Prostate gland (tissue), 2 donors: ENCODE measurements at regions not wholly inside any gene's neighbourhood (a gene's known extent, or its start where the extent isn't known, plus 50 kb on each side); places are given as distances from the start of the nearest gene placed in this dataset.
"Not testable (repeated sequence)": the region's sequence is repeated elsewhere in the genome, so short reads cannot be mapped to it uniquely, and the experiment has no call there.

ENCODE experiments used
- DNase-seq: peaks from one replicate; pipeline ENCODE4 v3.0.0-alpha.2; 2019; ENCODE audit warnings: low spot score
- H3K27ac ChIP-seq, 2 donors: fragments of 200-600 bp; sonication (generic); 2 replicates each; pipeline ENCODE4 v1.5.1; 2017 to 2019
- H3K27me3 ChIP-seq: fragments of 200-600 bp; sonication (generic); replicated peaks from 2 replicates; pipeline ENCODE4 v1.5.1; 2019; ENCODE audit not compliant: insufficient read depth
- H3K36me3 ChIP-seq, 2 donors: fragments of 200-600 bp; sonication (generic); 1 replicate in 1 of 2; 2 replicates in 1 of 2; pipeline versions ENCODE4 v1.5.1 to v1.8.1; 2017 to 2019
- H3K4me1 ChIP-seq: fragments of 200-600 bp; sonication (generic); replicated peaks from 2 replicates; pipeline ENCODE4 v1.5.1; 2019
- H3K4me3 ChIP-seq, 2 donors: fragments of 200-600 bp; sonication (generic); 2 replicates each; pipeline ENCODE4 v1.5.1; 2017 to 2019
- H3K9me3 ChIP-seq: fragments of 200-600 bp; sonication (generic); 2 replicates; pipeline ENCODE4 v1.5.1; 2017
- CTCF ChIP-seq, 4 experiments: fragments of 200-600 bp in 2 of 4; fragments of 450-650 bp in 2 of 4; sonication (generic) in 2 of 4; IDR thresholded peaks; 1 replicate in 3 of 4; 2 replicates in 1 of 4; pipeline ENCODE4 v1.5.1; 2016 to 2019; ENCODE audit warnings: antibody characterized with exemption in 4 of 4, mild to moderate bottlenecking in 2 of 4, moderate library complexity in 2 of 4
- POLR2A ChIP-seq: fragments of 450-650 bp; IDR thresholded peaks from one replicate; pipeline ENCODE4 v1.6.1; 2016; ENCODE audit warnings: antibody characterized with exemption, mild to moderate bottlenecking
- POLR2AphosphoS5 ChIP-seq: sonication (generic); formaldehyde crosslinking; IDR thresholded peaks from one replicate; pipeline ENCODE4 v1.6.1; 2017; ENCODE audit warnings: antibody characterized with exemption
- WGBS: methylation state at CpG from one replicate; pipeline ENCODE4 v1.1.5; 2018; 5-methylcytosine and 5-hydroxymethylcytosine counted together
- intact Hi-C: fragments of 100-400 bp; cut with DNase I; formaldehyde crosslinking; loops from one replicate; pipeline ENCODE4 v1.14.2; 2022

DNA sequence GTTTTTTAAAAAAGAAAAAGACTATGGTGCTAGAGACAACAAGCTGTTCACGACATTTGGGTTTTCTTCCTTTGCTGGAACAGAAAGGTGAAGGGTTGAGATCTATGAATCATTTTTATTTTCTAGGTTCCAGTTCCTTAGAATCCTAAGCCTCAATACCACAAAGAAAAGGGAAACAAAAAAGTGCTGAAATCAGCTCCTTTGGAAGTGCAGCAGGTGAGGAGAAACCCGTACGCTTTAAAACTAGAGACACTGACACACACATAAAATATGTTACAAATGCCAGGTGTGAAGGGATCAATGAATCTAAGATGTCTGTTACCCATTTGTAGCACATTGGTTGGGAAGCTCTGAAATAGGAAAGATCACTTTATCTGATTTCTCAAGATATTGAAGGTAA lies 125.2 kb downstream of the AREG start:
- TF ChIP-seq POLR2AphosphoS5 (no peak), POLR2A (no peak), CTCF (IDR thresholded peaks at IDR 0.05) (no peak)
- Histone ChIP-seq H3K4me1 (no peaks in the 10 kb centered on the region), H3K9me3 (no peaks in the 10 kb centered on the region), H3K27ac (no peak overlapping the region), H3K4me3 (no peak overlapping the region), H3K27me3 (no peaks in the 10 kb centered on the region), H3K36me3 (no peaks in the 10 kb centered on the region)
- no peak for DNase-seq
- intact Hi-C loops = no loop called here
- WGBS = 48% methylated on average over 3 of the region's 3 CpGs

GRCh38 chr4:74578329-74578728 lies 133.4 kb downstream of the AREG start:
- no peaks in the 10 kb centered on the region for H3K36me3 ChIP-seq

DNA sequence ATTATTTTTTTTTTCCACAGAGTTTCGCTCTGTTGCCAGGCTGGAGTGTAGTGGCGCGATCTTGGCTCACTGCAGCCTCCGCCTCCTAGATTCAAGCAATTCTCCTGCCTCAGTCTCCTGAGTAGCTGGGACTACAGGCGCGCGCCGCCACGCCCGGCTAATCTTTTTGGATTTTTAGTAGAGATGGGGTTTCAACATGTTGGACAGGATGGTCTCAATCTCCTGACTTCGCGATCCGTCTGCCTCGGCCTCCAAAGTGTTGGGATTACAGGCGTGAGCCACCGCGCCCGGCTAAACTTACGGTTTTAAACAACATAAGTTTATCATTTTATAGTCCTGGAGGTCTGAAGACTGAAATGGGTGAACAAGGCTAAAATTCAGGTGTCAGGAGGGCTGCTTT lies 133.9 kb downstream of the AREG start:
- WGBS = 93% methylated on average over 19 of the region's 19 CpGs
- not testable (repeated sequence) for H3K27me3 ChIP-seq, H3K27ac ChIP-seq

More at GRCh38 chr4:74578329-74578728, 133.4 kb downstream of the AREG start:
- DNase-seq = no peak
- no peaks in the 10 kb centered on the region for H3K27me3 ChIP-seq
- TF ChIP-seq CTCF (IDR thresholded peaks at IDR 0.05) (no peak), POLR2AphosphoS5 (no peak), POLR2A (no peak)
- intact Hi-C loops = no loop called here
- H3K27ac ChIP-seq = no peak overlapping the region
- H3K4me1 ChIP-seq = no peaks in the 10 kb centered on the region
- H3K9me3 ChIP-seq = no peaks in the 10 kb centered on the region
- H3K4me3 ChIP-seq = no peak overlapping the region

DNA sequence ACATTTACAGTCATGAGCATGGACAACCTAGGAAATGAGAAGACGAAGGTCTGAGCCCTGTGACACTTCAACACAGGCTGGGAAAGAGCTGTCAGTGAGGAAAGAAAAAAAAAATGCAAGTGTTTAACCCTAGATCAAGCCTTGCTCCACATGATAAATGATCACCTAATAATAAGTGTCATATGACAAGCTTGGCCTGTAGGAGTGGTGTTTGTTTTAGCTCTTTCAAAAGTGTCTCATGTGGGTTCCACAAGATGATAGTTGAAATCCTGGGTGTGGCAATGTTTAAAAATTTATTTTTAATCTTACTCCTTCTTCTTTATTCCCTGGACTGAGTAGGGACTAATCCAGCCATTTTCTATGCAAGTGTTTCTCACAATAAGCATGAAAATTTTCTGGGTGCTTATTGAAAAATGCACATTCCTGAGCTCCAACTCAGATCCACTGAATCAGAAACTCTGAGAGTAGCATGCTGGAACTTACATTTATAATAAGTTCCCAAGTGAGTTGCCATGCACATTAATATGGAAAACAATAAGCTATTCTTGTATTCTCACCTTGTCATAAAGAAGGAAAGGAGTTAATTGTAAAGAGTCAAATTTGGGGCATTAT lies 138.3 kb downstream of the AREG start:
- Histone ChIP-seq H3K4me1 (no peaks in the 10 kb centered on the region), H3K27me3 (no peaks in the 10 kb centered on the region), H3K27ac (no peak overlapping the region), H3K4me3 (no peak overlapping the region), H3K9me3 (no peaks in the 10 kb centered on the region), H3K36me3 (no peaks in the 10 kb centered on the region)
- WGBS = 64% methylated on average over 1 of the region's 1 CpG
- intact Hi-C loops = no loop called here
- DNase-seq = no peak
- TF ChIP-seq POLR2A = no peak
- TF ChIP-seq CTCF (IDR thresholded peaks at IDR 0.05) = no peak
- TF ChIP-seq POLR2AphosphoS5 = no peak

More for the DNA sequence above, 133.9 kb downstream of the AREG start:
- intact Hi-C loops, H3K9me3 ChIP-seq, H3K4me3 ChIP-seq, H3K4me1 ChIP-seq, DNase-seq, H3K36me3 ChIP-seq: not testable (repeated sequence)

DNA sequence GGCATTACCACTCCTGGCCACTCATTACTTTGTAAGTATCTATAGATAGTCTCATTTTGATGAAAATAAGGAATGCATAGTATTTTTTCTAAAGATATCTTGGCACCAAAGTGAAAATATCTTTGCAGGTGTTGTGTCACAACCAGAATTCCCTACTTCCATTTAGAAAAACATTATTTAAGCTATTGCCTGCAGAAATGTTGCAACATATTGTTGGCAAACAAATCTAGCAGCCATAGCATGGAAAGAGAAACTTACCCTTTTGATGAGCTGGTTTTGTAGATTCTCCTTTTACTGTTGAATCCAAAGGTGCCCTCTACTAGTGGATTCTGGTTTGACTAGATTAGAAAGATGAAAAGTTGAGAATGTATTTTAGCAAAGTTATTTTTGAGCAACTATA lies 138.8 kb downstream of the AREG start:
- Histone ChIP-seq H3K4me1 (no peaks in the 10 kb centered on the region), H3K9me3 (no peaks in the 10 kb centered on the region), H3K4me3 (no peak overlapping the region), H3K27ac (no peak overlapping the region), H3K36me3 (no peaks in the 10 kb centered on the region), H3K27me3 (no peaks in the 10 kb centered on the region)
- TF ChIP-seq CTCF (IDR thresholded peaks at IDR 0.05) = no peak
- no peak for TF ChIP-seq POLR2A
- TF ChIP-seq POLR2AphosphoS5 = no peak
- no peak for DNase-seq
- intact Hi-C loops = no loop called here
